Esophagus (tissue), 2 donors: ENCODE measurements at regions not wholly inside any gene's neighbourhood (a gene's known extent, or its start where the extent isn't known, plus 50 kb on each side); places are given as distances from the start of the nearest gene placed in this dataset.

Source experiments
- H3K27ac ChIP-seq, 2 donors: one replicate each; pipeline ENCODE4 v1.5.1; 2013; ENCODE audit warnings: low read depth in 2 of 2, mild to moderate bottlenecking in 2 of 2, inconsistent platforms in 1 of 2, low read length in 1 of 2, moderate library complexity in 1 of 2
- H3K27me3 ChIP-seq, 2 donors: one replicate each; pipeline ENCODE4 v1.6.1; 2013; ENCODE audit warnings: low read length in 2 of 2, control low read depth in 1 of 2, mild to moderate bottlenecking in 1 of 2; ENCODE audit not compliant: insufficient read depth in 2 of 2, control insufficient read depth in 1 of 2
- H3K36me3 ChIP-seq, 2 donors: one replicate each; pipeline ENCODE4 v1.6.1; 2013; ENCODE audit warnings: low read length in 1 of 2; ENCODE audit not compliant: control insufficient read depth in 2 of 2, insufficient read depth in 2 of 2
- H3K4me1 ChIP-seq, 2 donors: one replicate each; pipeline ENCODE4 v1.6.1; 2013; ENCODE audit warnings: low read length in 1 of 2; ENCODE audit not compliant: control insufficient read depth in 2 of 2, insufficient read depth in 2 of 2
- H3K4me3 ChIP-seq, 2 donors: one replicate each; pipeline ENCODE4 v1.5.1; 2013; ENCODE audit warnings: low read length in 2 of 2, mild to moderate bottlenecking in 2 of 2, low read depth in 1 of 2, moderate library complexity in 1 of 2
- H3K9me3 ChIP-seq, 2 donors: one replicate each; pipeline ENCODE4 v1.6.1; 2013; ENCODE audit warnings: mild to moderate bottlenecking in 2 of 2, low read depth in 1 of 2, low read length in 1 of 2, moderate library complexity in 1 of 2; ENCODE audit not compliant: control insufficient read depth in 2 of 2, insufficient read depth in 1 of 2
- WGBS, 2 donors: extraction: QIAGEN DNeasy Blood & Tissue Kit; methylation state at CpG; one replicate each; pipeline ENCODE4 v1.1.7; 2013; 5-methylcytosine and 5-hydroxymethylcytosine counted together
- donor health status: healthy with polysubstance abuse.
- donor health status: Bipolar disorder and iron deficiency.

DNA sequence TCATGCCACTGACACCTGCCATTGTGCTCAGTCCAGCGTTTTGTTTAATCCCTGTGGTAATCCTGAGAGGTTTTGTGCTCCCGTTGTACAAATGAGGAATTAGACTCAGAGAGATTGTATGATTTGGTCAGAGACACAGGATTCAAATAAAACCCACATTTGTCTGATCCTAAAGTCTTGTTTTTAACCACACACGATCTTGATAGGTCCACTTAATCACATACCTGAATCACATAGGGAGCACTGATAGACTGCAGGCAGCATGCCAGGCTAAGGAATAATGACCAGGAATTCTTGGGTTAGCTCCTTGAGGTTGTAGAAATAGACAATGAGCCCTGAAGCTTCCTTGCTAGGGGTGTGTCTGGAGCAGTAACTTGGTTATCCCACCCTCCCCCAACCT, 202.6 kb upstream of the RGS6 start:
- no peak overlapping the region for H3K27ac ChIP-seq
- peaks cover 5 to 22% of the 10 kb centered on the region in 2 donors for H3K36me3 ChIP-seq
- no peak overlapping the region for H3K4me3 ChIP-seq
- H3K4me1 ChIP-seq: no peaks in the 10 kb centered on the region
- 60 to 69% methylated on average over 3 of the region's 3 CpGs for WGBS, 2 donors
- H3K9me3 ChIP-seq: no peaks in the 10 kb centered on the region
- no peaks in the 10 kb centered on the region for H3K27me3 ChIP-seq

DNA sequence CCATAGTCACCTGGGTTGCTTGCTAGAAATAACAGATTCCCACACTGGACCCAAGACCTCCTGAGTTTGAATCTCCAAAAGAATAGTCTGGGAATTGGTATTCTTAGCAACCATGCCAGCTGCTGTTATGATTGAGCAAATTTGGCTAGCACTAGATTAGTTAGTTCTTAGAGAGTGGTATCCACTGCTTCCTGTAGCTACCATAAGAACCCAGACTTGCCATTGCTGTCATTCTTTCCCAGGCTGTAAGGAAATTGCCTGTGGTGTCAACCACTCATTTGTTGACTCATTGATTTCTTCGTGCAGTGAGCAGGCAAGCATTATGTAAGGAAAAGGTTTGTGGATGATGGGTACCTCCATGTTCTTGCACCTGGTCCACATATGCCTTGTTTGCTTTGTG, 201.8 kb upstream of the RGS6 start:
- Histone ChIP-seq H3K4me1 (no peaks in the 10 kb centered on the region), H3K9me3 (no peaks in the 10 kb centered on the region), H3K36me3 (peaks cover 5 to 20% of the 10 kb centered on the region in 2 donors), H3K4me3 (no peak overlapping the region), H3K27me3 (no peaks in the 10 kb centered on the region), H3K27ac (no peak overlapping the region)
- WGBS, 2 donors: 70 to 75% methylated on average over 1 of the region's 1 CpG

DNA sequence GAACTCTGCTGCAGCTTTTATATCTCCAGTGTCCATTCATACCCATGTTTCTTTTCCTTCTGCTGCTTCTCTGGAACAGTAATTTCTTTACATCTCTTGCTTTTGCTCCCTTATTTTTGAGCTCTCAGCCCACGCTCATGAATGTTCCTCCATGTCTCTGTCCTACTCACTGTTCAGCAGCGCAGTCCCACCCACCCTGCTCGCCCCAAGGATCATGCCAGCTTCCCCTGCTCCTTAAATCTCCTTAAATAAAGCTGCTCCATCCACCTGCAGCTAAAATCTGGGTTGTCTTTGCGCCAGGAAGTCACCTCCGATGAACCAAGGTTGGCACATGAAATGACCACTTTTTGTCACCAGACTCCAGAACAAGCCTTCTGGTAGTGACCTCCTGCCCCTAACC, 201.1 kb upstream of the RGS6 start:
- peaks cover 5 to 22% of the 10 kb centered on the region in 2 donors for H3K36me3 ChIP-seq
- H3K27me3 ChIP-seq: no peaks in the 10 kb centered on the region

DNA sequence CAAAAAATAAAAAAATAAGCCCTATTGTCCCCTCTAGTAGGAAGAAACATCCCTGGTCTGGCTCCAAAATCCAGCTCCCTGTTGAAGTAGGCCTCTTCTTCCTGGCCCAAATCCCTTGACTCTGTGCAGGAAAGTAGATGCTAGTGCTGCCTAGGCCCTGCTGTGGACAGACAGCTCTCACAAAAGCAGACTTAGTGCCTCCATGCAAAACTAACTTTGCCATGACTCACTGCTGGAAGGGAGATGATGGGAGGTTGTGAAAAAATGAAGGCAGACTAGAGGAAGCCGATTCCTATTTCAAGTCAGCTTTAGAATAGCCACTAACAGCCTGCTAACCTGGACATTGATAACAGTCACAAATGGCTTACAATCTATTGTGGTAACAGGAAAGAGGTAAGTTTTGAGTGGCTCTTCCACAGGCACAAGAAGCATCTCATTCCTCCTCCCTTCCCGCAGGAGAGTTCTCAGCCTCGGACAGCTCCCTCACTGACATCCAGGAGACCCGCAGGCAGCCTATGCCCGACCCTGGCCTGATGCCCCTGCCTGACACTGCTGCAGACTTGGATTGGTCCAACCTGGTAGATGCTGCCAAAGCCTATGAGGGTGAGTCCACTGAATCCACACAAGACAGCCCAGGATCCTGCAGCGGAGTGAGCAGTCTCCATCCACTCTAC, 198.9 kb upstream of the RGS6 start:
- Histone ChIP-seq H3K27me3 (no peaks in the 10 kb centered on the region), H3K36me3 (peaks cover 8 to 24% of the 10 kb centered on the region in 2 donors), H3K4me1 (no peaks in the 10 kb centered on the region), H3K4me3 (no peak overlapping the region), H3K27ac (no peak overlapping the region), H3K9me3 (no peaks in the 10 kb centered on the region)
- 89 to 90% methylated on average over 6 of the region's 6 CpGs for WGBS, 2 donors

More for the DNA sequence above, 201.1 kb upstream of the RGS6 start:
- 97% methylated on average over 5 of the region's 5 CpGs for WGBS, 2 donors
- no peak overlapping the region for H3K4me3 ChIP-seq
- no peaks in the 10 kb centered on the region for H3K9me3 ChIP-seq
- H3K27ac ChIP-seq: no peak overlapping the region
- no peaks in the 10 kb centered on the region for H3K4me1 ChIP-seq

DNA sequence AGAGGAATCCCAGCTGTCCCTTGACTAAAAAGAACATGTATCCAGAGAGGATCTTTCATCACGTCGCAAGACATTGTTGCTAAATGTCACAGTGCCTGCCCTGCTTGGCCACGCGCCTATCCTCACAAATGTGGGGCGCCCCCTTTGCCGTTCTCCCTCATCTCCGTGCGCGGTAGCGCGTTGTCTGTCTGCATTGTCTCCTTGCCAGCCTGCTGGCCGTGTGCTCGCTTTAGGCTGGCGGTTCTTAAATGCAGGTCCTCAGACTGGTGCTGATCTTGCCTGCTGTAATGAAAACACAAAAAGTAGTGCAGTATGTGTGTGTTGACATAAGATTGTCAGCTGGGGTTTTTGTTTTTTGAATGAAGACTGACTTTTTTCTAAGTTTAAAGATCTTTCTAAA, 198.2 kb upstream of the RGS6 start:
- Histone ChIP-seq H3K4me3 (no peak overlapping the region), H3K9me3 (no peaks in the 10 kb centered on the region), H3K36me3 (peaks cover 13 to 24% of the 10 kb centered on the region in 2 donors), H3K4me1 (no peaks in the 10 kb centered on the region), H3K27me3 (no peaks in the 10 kb centered on the region), H3K27ac (no peak overlapping the region)
- 89 to 95% methylated on average over 14 of the region's 14 CpGs for WGBS, 2 donors

DNA sequence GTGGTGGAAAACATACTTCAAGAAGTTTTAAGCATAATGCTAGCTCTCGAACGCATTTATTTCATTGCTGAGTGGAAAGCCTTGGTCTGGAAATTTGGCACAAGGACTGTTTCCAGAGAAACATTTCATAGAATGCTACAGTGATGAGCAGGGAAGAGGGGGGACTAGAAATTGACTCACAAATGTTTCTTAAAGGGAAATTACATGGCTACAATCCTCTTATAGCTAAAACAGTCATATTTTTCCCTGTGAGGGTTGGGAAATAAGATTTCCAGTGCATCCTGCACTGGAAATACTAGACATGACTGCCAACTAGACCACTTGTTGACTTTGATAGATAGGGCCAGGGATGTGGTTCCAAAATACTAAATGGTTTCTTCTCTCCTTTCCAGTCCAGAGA, 197.3 kb upstream of the RGS6 start:
- H3K4me3 ChIP-seq: no peak overlapping the region
- H3K27me3 ChIP-seq: no peaks in the 10 kb centered on the region
- 83 to 86% methylated on average over 2 of the region's 2 CpGs for WGBS, 2 donors
- H3K36me3 ChIP-seq: peaks cover 14 to 24% of the 10 kb centered on the region in 2 donors
- no peaks in the 10 kb centered on the region for H3K4me1 ChIP-seq
- no peak overlapping the region for H3K27ac ChIP-seq
- H3K9me3 ChIP-seq: no peaks in the 10 kb centered on the region

DNA sequence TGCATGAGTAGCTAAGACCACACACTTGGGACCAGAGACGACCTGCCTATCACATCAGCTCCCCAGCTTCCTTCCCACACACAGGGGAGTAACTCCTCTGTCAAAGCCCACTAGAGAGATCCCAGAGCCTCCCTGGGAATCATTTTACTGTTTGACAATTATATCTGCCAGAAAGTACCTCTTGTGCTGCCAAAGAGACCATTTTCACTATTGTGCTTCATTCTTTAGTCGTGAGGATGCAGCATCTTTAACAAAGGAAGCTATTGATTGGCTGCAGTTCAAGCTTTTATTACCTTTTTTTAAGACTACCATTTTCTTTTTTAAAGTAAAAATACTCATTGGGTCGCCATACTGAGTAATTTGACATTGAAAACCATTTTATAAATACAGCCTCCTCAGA, 194.5 kb upstream of the RGS6 start:
- WGBS, 2 donors: 60 to 61% methylated on average over 3 of the region's 3 CpGs

DNA sequence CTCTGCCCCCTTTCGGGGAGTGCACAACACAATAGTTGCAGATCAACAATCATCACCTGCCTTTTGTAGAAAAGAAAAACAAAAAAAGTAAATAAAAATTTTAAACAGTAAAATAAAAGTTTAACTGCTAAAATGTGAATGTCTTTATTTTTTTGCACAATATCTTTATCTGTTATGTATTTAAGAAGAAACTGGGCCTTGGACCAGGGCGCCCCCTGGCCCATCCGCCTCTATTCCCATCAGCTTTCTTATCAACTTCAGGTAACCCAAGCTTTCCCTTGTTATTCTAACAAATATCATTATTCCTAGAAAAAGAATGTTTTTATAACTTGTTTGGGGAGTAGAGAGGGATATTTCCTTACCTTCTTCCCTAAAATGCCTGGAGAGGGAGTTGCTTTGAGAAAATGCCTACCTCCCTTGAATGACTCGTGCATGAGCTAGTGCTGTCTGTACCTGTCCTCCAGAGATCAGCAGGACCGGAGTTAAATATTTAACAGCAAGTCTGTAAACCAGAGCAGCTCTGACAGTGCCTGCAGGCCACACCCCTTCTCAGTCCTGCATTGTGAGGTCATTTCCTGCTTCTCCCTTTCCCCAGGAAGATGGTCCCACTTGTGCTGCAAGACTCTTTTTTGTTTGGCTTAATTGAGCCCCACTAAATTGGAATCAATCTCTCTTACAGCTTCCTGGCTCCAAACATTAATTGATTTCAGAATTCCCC, 192.8 kb upstream of the RGS6 start:
- no peak overlapping the region for H3K27ac ChIP-seq
- H3K4me1 ChIP-seq: no peaks in the 10 kb centered on the region
- H3K4me3 ChIP-seq: no peak overlapping the region
- no peaks in the 10 kb centered on the region for H3K9me3 ChIP-seq
- no peaks in the 10 kb centered on the region for H3K27me3 ChIP-seq
- peaks cover 8 to 9% of the 10 kb centered on the region in 2 donors for H3K36me3 ChIP-seq
- 76 to 77% methylated on average over 5 of the region's 5 CpGs for WGBS, 2 donors

More for the DNA sequence above, 194.5 kb upstream of the RGS6 start:
- Histone ChIP-seq H3K4me1 (no peaks in the 10 kb centered on the region), H3K36me3 (peaks cover 9 to 15% of the 10 kb centered on the region in 2 donors), H3K4me3 (no peak overlapping the region), H3K27ac (no peak overlapping the region), H3K9me3 (no peaks in the 10 kb centered on the region), H3K27me3 (no peaks in the 10 kb centered on the region)

DNA sequence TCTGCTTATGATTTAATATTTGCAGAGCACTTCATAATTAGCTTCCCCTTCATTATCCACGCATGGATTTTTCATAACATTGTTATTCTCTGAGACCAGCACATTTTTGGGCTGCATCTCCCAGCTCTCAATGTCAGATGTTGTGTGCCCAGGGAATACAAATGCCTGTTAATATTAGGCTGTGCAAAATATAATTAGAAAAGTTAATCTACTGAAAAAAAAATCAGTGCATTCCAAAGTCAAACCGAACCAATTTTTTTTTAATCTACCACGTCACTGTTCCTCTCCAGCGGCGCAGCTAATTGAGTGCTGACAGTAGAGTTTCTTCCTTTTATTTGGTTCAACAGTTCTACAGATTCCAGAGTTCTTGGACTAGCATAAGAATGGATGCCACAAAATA, 191.0 kb upstream of the RGS6 start:
- Histone ChIP-seq H3K4me1 (no peaks in the 10 kb centered on the region), H3K4me3 (no peak overlapping the region), H3K9me3 (no peaks in the 10 kb centered on the region), H3K27ac (no peak overlapping the region), H3K36me3 (peaks cover 2 to 9% of the 10 kb centered on the region in 2 donors), H3K27me3 (no peaks in the 10 kb centered on the region)
- WGBS, 2 donors: 83 to 89% methylated on average over 5 of the region's 5 CpGs

DNA sequence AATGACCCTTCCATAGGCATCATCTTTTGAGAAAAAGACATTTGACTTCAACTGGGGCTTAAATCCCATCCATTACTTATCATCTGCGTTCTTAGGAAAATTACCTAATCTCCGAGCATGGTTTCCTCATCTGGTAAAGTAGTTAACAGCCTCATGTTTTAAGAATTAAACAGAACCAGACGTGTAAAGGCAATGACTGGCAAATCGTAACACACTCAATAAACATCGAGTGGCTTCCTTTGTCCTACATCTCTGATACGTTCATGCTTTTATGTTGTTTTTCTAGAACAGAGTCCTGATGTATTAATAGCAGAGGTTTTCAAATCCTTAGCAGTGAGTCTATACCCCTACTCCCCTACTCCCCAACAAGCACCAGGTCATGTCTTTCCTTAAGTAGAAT, 189.7 kb upstream of the RGS6 start:
- no peak overlapping the region for H3K27ac ChIP-seq
- H3K9me3 ChIP-seq: peaks cover 0 to 2% of the 10 kb centered on the region in 2 donors
- no peaks in the 10 kb centered on the region for H3K27me3 ChIP-seq
- no peaks in the 10 kb centered on the region for H3K4me1 ChIP-seq
- 77 to 84% methylated on average over 6 of the region's 6 CpGs for WGBS, 2 donors
- peaks cover 0 to 5% of the 10 kb centered on the region in 2 donors for H3K36me3 ChIP-seq
- H3K4me3 ChIP-seq: no peak overlapping the region
